IPS DF 4.7 (cell line): ENCODE measurements at regions not wholly inside any gene's neighbourhood (a gene's known extent, or its start where the extent isn't known, plus 50 kb on each side); places are given as distances from the start of the nearest gene placed in this dataset.
A peak's percentile ranks its signal among the peaks of the same experiment; 100 is the strongest.

Source experiments
- DNase-seq: peaks from one replicate; pipeline ENCODE4 v3.0.0-alpha.2; 2013; ENCODE audit warnings: low spot score; ENCODE audit errors: extremely low read depth

GRCh38 chr6:19444481-19444880 is 392.7 kb upstream of the ID4 start:
- no peak for DNase-seq

- no peak for DNase-seq
Measured at GRCh38 chr6:19446570-19446969, 390.6 kb upstream of the ID4 start.

- DNase-seq = no peak
Measured at GRCh38 chr6:19450651-19451050, 386.5 kb upstream of the ID4 start.

GRCh38 chr6:19452495-19452894 is 384.7 kb upstream of the ID4 start:
- DNase-seq = peak; percentile 16

GRCh38 chr6:19454001-19454720 is 383.0 kb upstream of the ID4 start:
- DNase-seq = no peak

- no peak for DNase-seq
Measured at GRCh38 chr6:19454721-19455392, 382.3 kb upstream of the ID4 start.

- no peak for DNase-seq
Measured at GRCh38 chr6:19463250-19463649, 373.9 kb upstream of the ID4 start.

- DNase-seq = no peak
Measured at GRCh38 chr6:19463925-19464324, 373.2 kb upstream of the ID4 start.

- no peak for DNase-seq
Measured at GRCh38 chr6:19465256-19465655, 371.9 kb upstream of the ID4 start.

- DNase-seq = no peak
Measured at GRCh38 chr6:19465760-19466159, 371.4 kb upstream of the ID4 start.

GRCh38 chr6:19470333-19470732 is 366.8 kb upstream of the ID4 start:
- DNase-seq = no peak

GRCh38 chr6:19472153-19472552 is 365.0 kb upstream of the ID4 start:
- DNase-seq = no peak

GRCh38 chr6:19472850-19473249 is 364.3 kb upstream of the ID4 start:
- peak; percentile 9 for DNase-seq

- DNase-seq = no peak
Measured at GRCh38 chr6:19477563-19477962, 359.6 kb upstream of the ID4 start.

- no peak for DNase-seq
Measured at GRCh38 chr6:19478273-19478672, 358.9 kb upstream of the ID4 start.

- no peak for DNase-seq
Measured at GRCh38 chr6:19478992-19479391, 358.2 kb upstream of the ID4 start.

- no peak for DNase-seq
Measured at GRCh38 chr6:19479551-19479950, 357.6 kb upstream of the ID4 start.

- DNase-seq = no peak
Measured at GRCh38 chr6:19492636-19493405, 344.3 kb upstream of the ID4 start.

- no peak for DNase-seq
Measured at GRCh38 chr6:19501737-19502245, 335.4 kb upstream of the ID4 start.

- no peak for DNase-seq
Measured at GRCh38 chr6:19502301-19502700, 334.9 kb upstream of the ID4 start.

- no peak for DNase-seq
Measured at GRCh38 chr6:19515939-19516338, 321.2 kb upstream of the ID4 start.

- no peak for DNase-seq
Measured at GRCh38 chr6:19519941-19520340, 317.2 kb upstream of the ID4 start.
